ENCODE measurements at regions not wholly inside any gene's neighbourhood (a gene's known extent, or its start where the extent isn't known, plus 50 kb on each side); places are given as distances from the start of the nearest gene placed in this dataset.

GRCh38 chr18:55997151-55997561, 409.2 kb upstream of the TCF4 start:
- TF ChIP-seq YY1 (IDR thresholded peaks at IDR 0.05; ENCODE audit: insufficient read depth, insufficient read length) (no peak), ZNF274 (IDR thresholded peaks at IDR 0.05; ENCODE audit: low read depth, low read length) (no peak), SUZ12 (IDR thresholded peaks at IDR 0.05; ENCODE audit: extremely low read depth, insufficient read depth, insufficient read length) (no peak)
